GM21619 (cell line): ENCODE measurements at regions not wholly inside any gene's neighbourhood (a gene's known extent, or its start where the extent isn't known, plus 50 kb on each side); places are given as distances from the start of the nearest gene placed in this dataset.

Experiments
- ATAC-seq: cut with Tn5 transposase; IDR thresholded peaks from one replicate; pipeline ENCODE4 v1.9.1; 2021; ENCODE audit not compliant: unreplicated experiment

DNA sequence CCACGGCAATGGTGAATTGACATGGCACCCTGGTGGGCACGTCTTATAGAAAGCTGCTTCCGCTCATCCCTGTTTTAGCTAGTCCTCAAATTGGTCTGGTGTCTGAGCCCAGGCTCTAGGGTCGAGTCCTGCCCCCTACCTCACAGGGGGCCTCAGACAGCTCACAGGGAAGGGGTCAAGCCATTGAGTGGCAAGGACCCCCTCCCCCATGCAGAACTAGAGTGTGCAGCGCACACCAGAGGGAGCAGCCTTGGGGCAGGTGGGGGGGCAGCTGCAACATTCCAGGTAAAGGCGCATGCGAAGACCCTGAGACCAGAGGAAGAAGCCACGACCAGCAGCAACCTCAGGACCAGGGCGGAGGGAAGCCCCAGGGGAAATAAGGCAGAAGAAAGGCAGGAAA, 240.4 kb upstream of the PPP2R2D start:
- no peak for ATAC-seq

DNA sequence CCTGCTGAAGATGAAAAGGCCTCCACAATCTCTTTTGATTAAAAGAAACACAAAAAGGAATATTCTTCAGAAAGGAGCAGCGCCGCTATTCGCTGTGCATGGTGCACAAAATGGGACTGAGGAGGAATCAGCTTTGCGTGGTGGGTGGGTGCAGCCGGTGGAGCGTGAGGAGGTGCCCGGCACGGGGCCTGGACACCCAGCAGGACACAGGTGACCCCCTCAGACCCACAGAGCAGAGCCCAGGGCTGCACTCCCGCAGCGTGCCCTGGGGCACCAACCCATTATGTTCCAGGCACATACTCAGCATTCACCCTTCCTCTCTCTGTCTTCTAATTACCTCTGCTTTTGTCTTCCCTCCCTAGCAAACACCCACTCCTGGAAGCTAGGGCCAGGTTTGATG, 238.0 kb upstream of the PPP2R2D start:
- ATAC-seq, result no peak

DNA sequence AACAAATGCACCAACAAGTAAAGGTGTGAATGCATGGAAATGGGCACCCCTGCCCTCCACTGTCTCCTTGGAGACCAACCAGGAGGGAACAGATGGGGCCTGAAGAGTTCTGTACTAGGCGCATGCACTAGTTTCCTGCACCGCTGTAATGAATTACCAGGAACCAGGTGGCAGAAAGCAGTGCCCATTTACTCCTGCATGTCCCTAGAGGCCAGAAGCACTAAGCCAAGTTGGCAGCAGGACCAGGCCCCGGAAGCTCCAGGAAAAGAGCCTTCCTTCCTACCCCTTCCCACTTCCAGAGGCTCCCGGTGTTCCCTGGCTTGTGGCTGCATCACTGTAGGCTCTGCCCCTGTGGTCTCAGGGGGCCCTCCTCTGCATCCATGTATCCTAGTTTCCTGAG, 237.5 kb upstream of the PPP2R2D start:
- ATAC-seq, result no peak

DNA sequence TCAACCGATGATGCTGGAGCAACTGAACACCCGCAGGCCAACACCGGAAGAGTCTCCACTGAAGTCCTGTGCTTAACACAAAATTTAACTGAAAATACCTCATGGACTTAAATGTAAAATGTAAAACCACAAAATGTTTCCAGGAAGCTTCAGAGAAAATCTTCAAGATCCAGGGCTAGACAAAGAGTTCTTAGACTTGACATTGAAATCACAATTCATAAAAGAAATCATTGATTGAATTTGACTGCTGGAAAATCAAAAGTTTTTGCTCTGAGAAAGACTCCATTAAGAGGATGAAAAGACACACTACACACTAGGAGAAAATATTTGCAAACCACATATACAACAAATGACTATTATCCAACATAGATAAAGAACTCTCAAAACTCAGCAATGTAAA, 234.7 kb upstream of the PPP2R2D start:
- ATAC-seq, result no peak

DNA sequence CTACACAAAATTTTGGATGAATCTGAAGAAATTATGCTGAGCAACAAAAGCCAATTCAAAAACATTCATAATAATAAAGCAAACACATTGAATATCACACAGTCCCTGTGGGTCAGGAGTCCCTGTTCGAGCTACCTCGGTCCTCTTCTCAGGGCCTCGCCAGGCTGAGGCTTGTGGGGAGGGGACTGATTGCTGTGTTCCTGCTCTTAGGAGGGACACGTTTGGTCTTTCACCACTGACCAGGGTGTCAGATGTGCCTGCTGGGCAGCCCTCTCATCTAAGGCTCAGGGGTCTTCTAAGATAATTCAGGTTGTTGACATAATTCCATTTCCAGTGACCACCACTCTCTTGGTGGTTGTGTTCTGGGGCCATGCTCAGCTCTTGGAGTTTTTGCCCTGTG, 233.8 kb upstream of the PPP2R2D start:
- ATAC-seq, result no peak

DNA sequence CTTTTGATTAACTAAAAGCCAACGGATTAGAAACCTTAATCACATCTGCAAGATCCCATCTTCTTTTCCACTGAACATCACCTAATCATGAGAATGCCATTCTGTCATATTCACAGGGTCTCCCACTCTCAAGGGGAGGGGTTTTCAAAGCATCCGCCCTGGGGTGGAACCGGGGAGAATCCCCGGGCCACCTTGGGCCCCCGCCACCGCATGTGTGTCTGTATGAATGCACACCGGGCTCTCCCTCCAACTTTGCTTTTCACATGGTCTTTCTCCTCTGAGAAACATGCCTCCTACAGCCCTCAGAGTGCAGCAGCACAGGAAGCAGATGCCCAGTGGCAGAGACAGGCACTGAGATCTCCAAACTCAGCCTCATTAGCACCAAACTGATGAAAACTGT, 233.2 kb upstream of the PPP2R2D start:
- no peak for ATAC-seq

DNA sequence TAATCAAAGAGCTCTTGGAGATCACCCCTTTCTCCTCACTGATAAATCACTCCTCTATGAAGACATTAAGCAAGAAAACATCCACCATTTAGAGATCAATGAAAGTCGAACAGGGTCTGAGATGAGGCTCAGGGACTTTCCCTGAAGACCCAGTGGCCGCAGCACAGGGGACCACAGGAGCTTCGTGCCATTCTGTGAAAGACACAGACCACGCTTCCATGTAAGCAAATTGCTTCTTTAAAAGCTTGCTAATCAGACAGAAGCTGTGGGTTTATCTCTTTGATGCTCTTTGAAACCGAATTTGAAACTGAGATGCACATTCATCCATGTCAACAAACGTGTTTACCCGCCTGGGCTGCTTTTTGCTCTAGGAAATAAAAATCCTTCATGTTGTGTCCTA, 231.9 kb upstream of the PPP2R2D start:
- no peak for ATAC-seq

DNA sequence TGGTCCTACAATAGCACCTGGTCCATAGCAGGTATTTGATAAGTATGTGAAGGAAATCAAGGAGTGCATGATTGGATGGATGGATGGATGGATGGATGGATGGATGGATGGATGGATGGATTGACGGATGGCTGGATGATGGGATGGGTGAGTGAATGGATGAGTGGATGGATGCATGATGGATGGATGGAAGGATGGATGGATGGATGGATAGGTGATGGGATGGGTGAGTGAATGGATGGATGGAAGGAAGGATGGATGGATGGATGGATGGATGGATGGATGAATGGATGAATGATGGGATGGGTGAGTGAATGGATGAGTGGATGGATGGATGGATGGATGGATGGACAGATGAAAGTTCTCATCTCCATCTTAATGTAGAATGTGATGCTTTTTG, 231.0 kb upstream of the PPP2R2D start:
- ATAC-seq, result no peak

DNA sequence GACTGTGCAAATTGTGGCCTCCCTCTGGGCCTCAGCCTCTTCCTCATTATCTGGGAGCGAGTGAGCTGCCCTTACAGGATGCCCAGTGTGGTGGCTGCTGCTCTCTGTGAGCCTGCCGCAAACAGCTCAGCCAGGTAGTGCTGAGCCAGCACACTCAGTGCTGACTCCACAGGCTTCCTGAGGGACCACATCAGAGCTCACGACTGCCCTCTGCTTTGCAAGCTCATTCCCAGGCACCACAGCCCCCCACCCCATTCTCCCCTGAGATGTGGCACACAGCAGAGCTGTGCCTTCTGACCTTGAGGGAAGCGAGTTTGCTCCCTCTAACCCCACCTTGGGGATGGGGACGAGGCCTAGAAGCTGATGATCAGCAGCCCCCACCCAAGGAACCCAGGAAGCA, 230.5 kb upstream of the PPP2R2D start:
- no peak for ATAC-seq

DNA sequence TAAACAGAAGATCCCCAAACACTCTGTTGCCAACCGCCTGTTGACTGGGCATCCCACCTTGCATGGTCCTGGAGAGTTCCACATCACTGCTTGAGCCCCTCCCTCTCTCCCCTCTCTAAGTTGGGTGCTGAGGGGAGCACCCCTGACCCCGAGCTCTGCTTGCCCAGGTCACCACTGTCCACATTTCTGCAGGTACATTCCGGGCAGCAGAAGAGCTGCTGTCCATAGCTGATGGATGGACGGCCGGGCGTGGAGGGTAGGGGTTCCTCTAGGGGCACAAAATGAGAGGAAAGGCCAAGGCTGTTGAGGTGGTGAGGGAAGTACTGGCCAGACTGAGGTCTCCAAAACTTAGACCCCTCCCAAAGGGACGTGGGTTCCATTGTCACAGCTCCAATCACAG, 227.4 kb upstream of the PPP2R2D start:
- no peak for ATAC-seq

DNA sequence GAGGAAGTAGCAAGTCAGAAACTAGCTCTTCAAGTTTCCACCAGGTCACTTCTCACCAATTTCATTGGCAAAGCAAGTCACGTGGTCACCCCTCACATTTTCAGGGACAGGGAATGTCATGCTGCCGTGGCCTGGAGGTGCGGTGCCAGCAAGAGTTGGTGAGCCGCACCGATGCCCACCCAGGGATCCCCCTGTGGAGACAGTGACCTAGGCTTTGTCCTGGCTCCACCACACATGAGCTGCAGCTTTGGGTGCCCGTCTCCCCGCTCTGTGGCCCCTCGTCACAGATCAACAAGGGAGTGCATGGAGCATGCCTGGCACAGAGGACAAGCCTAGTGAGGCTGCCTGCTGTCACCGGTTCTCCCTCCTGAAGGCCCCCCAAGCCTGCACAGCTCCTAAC, 226.7 kb upstream of the PPP2R2D start:
- ATAC-seq, result no peak

DNA sequence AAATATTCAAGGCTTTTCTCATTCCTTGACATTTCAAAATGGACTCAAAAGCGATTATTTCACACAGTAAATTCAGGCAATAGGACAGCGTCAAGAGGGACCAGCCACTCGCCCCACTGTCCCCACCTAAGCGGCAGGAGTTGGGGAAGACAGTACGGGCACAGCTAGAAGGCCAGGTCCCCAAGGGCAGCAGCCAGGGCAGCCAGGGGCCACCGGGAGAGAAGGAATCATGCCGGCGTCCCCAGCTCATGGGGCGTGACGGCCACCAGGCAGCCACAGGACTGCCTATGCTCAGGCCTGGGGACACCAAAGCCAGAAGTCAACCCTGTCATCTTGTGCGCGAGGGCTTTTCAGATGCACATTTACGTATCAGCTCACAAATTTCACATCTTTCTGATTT, 225.7 kb upstream of the PPP2R2D start:
- ATAC-seq, result no peak

DNA sequence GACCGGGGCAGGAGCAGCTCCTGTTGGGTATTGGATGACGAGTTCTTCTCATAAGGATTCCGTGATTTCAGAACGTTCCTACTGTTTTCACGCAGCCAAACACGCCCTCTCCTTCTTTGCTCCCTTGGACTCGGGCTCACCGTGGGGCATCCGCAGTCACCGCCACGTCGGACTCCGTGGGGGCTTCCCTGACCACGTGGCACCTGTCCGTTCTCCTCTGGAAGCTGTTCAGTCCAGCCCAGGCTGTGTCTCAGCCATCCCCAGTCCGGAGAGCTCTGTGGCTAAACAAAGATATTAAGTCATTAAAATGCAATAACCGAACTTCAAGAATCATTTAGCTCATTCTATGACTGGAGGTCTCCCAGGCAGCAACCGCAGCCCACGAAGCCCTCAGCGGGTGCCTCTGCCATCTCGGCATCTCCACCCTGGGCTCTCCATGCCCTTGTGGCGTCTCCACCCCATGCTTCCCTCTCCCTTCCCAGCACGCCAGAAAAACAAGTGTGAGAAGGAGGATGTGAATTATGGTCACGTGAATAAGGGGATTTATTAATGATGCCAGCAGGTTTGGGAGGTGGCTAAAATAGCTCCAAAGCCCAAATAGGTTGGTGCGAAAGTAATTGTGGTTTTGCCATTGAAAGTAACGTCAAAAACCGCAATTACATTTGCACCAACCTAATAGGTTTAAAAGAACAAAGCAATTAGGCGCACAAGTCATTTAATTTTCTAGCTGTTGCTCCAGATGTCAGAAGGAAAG, 224.6 kb upstream of the PPP2R2D start:
- ATAC-seq, result no peak

DNA sequence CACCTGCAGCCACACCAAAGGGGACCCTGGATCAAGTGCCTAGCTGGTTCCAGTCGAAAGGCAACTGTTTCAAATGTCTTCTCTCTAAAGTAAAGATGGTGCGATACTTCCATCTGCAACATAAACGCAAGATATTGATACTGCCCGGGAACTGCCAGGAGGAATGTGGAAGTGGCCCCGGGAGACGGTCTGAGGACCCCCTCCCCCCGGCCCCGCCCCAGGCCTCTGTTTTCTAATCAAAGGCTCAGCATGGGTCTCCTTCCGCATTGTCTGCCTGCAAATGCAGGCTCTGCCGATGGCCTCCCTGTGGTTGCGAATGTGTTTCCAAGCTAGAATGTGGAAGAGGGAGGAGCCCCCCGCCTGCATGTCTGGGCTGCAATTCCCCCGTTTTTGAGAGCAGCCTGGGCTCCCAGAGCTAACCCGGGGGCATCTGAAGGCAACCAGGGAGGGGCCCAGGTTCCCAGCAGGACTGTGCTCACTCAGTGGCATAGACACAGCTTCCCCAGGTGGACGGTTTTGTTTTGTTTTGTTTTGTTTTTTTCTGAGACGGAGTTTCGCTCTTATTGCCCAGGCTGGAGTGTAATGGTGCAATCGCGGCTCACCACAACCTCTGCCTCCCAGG, 223.9 kb upstream of the PPP2R2D start:
- no peak for ATAC-seq

DNA sequence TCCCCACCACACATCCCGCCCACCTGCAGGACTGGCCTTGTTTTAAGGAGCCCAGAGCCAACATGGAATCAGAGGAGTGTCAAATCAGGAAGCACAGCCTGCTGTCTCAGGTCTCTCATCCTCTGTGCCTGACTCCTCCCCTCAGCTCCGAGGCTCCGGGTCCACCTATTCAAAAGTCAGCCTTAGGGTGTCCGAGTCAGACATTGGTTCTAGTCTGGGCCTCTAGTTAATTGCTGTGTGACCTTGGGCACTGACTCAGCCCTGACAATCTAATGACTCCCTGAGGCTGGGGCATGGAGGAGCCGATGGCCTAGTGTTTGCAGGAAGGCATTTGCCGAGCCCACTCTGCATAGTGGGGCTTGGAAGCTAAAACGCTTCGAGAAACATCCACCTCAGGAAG, 223.1 kb upstream of the PPP2R2D start:
- ATAC-seq, result no peak

DNA sequence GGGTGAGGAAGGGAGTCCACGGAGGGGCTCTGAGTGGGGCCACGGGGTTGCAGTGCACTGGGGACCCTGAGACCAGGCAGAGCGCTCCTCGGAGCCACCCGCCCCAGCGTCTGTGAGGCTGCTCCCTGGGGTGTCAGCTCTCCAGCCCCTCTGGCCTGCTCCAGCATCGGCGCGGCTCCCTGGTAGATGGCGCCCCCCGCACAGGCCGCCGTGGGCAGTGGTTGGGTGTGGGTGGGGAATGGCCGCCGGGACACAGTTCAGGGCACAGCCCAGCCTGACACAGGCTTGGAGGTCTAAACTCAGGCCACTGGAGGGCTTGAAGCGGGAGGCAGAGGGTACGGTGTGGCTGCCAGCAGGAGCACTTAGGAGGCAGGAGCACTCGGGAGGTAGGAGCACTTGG, 222.6 kb upstream of the PPP2R2D start:
- no peak for ATAC-seq

DNA sequence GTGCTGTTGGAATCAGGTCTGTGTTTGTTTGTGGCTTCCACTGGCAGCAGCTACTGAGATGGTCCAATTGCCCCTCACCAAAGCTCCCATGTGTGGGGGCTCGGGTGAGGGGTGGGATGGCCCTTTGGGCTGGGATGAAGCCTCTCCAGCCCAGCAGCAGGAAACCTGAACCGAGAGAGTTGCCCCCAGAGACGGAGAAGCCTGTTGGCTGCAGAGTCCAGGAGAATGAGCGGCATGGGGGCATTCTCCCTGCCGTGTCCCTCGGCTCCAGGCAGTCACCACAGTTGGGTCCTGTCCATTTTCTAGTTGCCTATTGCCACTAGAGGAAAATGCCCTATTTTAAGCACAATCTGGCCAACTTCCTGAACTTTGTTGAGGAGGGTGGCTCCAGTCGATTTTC, 222.2 kb upstream of the PPP2R2D start:
- no peak for ATAC-seq

DNA sequence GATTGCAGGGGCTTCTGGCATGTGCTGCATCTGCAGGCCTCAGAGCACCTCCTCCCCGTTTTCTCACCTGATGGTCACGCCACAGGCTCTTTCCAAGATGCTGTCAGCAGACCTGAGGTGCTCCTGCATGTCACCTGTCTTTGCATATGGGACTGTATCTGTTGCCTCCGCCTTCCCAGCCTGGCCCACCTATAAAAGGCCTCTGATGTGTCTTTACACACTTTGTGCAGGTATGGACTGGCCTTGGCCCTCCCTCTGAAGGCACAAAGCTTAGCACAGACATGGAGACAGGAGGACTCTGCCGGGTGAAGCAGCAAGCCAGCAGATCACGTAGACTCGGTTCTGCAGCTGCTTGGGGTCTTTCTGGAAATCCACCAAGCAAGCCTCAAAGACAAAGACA, 220.9 kb upstream of the PPP2R2D start:
- ATAC-seq, result no peak

DNA sequence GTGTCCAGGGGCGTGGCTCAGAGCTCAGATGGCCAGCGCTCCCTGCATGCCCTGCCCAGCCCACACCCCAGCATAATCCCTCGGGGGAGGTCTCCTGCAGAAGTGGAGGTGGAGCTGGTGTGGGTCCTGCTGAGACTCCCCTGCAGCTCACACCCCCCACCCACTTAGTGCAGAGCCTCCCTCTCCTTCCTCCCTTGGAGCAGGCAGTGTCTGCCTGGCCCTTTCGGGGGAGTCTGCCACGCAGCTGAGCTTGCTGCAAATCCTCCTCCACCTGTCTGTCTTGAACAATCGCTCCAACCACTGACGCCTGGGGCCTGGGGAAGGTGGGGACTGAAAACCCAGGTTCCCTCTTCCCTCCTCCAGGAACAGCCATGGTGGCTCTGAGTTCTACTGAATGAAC, 219.7 kb upstream of the PPP2R2D start:
- no peak for ATAC-seq

DNA sequence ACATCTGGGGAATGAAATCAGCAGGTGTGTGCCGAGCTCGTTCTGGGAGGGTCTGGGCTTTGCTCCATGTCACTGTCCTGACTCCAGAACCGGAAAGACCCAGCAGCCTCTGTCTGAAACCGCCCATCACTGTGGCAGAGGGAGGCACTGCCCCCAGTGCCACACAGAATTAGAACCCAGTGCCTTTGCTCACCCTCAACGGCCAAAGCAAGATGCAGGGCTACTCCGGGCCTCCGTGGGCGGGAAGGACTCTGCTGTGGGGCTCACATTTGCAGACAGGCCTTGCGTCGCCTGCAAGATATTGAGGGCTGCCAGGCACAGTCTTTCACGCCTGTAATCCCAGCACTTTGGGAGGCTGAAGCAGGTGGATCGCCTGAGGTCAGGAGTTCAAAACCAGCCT, 219.2 kb upstream of the PPP2R2D start:
- no peak for ATAC-seq

DNA sequence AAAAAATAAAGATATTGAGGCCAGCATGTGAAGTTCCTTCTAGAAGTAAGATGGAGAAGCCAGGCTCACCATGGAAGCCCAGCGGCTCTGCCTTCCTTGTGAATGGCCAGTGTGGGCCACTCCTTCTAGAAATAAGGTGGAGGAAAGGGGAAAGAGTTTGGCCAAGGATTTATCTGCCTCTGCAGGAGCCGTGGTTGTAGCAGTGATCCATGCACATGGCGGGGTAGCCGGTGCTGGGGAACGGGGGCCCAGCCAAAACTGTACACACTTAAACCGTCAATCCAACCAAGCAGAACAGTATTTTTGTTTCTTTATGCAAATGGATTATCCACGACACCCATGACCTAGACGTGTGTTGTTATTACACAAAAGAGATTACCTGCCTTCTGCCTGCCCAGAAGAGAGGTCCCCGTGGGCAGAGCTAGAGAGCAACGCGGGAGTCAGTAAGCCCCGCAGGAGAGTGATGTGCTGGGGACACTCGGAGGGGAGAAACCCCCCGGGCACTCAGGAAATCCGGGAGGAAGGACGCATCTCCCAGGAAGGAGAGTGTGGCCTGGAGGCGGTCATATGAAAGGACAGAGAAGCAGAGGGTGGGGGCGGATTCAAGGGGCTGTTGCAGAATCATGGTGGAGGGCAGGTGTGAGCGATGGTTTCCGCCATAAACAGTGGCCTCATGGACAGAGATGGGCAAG, 218.4 kb upstream of the PPP2R2D start:
- no peak for ATAC-seq

DNA sequence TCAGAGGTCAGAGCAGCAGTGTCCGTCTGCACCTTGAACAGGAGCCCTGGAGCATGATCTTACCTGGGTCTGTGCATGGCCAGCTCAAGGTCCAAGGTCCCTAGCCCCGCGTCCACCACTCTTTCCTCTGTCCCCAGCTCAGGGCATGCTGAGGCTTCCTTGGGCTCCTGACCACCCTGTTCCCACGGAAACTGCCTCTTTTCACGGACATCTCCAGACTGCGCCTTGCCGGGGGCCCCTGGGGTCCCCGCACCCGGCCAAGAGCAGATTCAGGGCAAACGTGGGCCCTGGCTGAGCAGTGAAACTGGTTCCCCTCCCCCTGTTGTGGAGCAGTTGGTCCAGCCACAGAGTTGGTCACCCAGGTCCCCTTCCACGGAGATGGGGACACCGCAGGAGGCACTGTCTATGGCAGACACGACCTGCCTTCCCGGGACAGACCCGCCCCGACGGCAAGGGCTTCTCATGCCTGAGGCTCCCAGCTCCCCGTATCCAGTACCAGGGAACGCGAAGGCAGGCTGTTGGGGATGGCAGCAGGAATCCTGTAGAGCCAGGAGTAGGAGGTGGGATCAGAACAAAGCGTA, 217.4 kb upstream of the PPP2R2D start:
- no peak for ATAC-seq
